ENCODE measurements at regions not wholly inside any gene's neighbourhood (a gene's known extent, or its start where the extent isn't known, plus 50 kb on each side); places are given as distances from the start of the nearest gene placed in this dataset.

GRCh38 chr2:183812091-183812490 is 687.8 kb downstream of the NUP35 start:
- TF ChIP-seq FOXM1 (IDR thresholded peaks at IDR 0.05; ENCODE audit: borderline replicate concordance) (no peak), BHLHE40 (IDR thresholded peaks at IDR 0.05; ENCODE audit: borderline replicate concordance) (no peak), HDGF (IDR thresholded peaks at IDR 0.05; ENCODE audit: borderline replicate concordance) (no peak), FOXA1 (IDR thresholded peaks at IDR 0.05) (no peak), ELF4 (IDR thresholded peaks at IDR 0.05) (no peak)
